Skin epidermis (tissue), 12 donors: ENCODE measurements at regions not wholly inside any gene's neighbourhood (a gene's known extent, or its start where the extent isn't known, plus 50 kb on each side); places are given as distances from the start of the nearest gene placed in this dataset.
"Not testable (repeated sequence)": the region's sequence is repeated elsewhere in the genome, so short reads cannot be mapped to it uniquely, and the experiment has no call there.

Experiments
- H3K27ac ChIP-seq, 21 experiments: fragments of 200-600 bp; sonication (generic) in 11 of 21; one replicate each; pipeline ENCODE4 v1.5.0; 2020; ENCODE audit warnings: mild to moderate bottlenecking in 3 of 21, inconsistent platforms in 2 of 21, moderate library complexity in 2 of 21
- H3K4me3 ChIP-seq, 7 experiments: fragments of 200-600 bp; sonication (generic) in 2 of 7; one replicate each; pipeline ENCODE4 v1.5.0; 2020; ENCODE audit warnings: inconsistent platforms in 2 of 7, mild to moderate bottlenecking in 2 of 7, moderate library complexity in 1 of 7

DNA sequence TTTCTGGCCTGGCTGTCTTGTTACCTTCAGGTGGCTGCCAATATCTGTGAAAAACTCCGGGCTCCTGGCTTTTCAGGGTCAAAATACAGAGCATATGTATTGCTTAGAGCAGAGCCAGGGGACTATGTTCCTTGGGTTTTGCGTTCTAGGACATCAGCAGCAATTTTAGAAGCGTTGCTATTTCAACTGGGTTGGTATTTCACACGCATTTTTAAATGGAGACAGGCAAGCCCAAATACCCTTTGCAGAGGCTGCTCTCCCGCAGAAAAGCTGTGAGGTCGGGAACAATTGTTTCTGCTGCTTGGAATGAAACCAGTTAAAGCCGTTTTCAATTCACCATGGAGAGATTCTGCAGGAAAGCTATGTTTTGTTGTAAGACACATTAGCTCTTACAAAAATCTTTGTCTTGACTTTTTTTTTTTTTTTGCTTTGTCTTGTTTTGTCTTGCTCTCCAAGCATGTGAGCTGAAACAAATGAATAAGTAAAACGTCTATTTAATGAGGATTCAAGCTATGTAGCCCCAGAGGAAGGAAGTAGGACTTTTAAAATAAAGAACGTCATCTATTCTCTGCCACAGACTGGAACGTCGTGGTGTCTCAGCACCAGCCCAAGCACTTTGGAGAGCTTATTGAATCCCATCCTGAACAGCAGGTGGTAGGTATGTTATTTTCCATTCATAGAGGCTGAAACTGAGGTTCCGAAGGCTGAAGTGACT lies 181.0 kb upstream of the TBX3 start:
- H3K4me3 ChIP-seq: no peak overlapping the region
- H3K27ac ChIP-seq: no peak overlapping the region

DNA sequence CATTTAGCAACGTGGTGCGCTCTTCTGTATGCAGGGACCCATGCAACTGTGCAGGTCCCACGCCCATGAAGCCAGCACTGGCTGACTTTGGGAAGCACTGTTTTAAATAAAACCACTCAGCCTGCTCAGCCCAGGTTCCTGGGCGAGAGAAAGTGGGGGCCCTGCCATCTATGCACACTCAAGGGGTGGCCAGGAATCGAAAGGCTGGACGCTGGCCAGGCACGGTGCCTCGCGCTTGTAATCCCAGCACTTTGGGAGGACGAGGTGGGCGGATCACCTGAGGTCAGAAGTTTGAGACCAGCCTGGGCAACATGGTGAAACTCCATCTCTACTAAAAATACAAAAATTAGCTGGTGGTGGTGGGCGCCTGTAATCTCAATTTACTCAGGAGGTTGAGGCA lies 179.9 kb upstream of the TBX3 start:
- no peak overlapping the region for H3K4me3 ChIP-seq
- no peak overlapping the region for H3K27ac ChIP-seq

- H3K4me3 ChIP-seq: no peak overlapping the region
- H3K27ac ChIP-seq: no peak overlapping the region
Observed at GRCh38 chr12:114860969-114861368, 177.0 kb upstream of the TBX3 start.

DNA sequence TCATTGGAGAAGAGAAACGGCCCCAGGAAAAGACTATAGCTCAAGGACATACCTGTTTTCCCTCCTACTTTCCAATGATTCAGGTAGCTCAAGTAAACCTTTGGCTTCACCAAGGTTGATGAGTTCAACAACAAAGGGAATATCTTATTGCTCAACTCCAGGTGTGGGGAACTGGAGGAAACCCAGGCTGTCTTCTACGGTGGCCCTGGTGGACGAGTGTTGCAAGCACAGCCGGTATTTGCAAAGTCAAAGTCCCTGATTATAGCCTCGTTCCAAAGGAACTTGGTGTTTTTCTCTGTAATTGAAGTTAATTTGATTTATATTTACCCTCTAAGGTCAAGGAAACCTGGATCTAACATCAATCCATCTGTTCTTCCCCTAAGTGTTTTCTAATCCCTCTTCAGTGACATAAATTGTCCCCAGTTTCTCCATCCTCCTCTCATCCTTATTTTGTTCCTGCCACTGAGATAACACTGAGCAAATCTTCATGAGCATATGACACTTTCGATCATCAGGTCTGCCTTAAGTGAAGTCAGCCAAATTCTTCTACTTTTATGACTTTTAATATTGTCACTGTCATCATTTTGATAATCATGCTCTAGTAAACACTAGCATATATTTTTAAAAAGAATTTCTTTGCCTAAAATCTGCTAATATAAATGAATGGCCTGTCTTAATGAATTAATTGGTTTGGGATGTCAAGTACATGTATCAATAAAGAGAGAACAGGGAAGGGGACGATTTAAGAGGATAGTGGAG lies 174.6 kb upstream of the TBX3 start:
- no peak overlapping the region for H3K4me3 ChIP-seq

DNA sequence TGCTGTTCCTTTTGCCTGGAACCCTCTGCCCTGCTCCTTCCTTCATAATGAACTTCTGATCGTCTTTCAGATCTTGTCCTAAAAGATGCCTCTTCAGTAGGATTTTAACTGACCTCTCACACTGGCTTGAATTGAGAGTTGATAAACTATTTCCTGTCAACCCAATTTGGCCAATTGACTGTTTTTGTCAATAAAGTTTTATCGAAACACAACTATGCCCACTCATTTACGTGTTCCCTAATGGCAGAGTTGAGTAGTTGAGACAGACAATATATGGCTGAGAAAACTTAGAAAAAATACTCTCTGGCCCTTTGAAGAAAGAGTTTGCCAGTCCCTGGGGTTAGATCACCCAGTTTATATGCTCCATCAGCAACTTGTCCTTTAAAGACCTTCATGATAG lies 171.7 kb upstream of the TBX3 start:
- no peak overlapping the region for H3K27ac ChIP-seq

More for the DNA sequence above, 174.6 kb upstream of the TBX3 start:
- no peak overlapping the region for H3K27ac ChIP-seq

DNA sequence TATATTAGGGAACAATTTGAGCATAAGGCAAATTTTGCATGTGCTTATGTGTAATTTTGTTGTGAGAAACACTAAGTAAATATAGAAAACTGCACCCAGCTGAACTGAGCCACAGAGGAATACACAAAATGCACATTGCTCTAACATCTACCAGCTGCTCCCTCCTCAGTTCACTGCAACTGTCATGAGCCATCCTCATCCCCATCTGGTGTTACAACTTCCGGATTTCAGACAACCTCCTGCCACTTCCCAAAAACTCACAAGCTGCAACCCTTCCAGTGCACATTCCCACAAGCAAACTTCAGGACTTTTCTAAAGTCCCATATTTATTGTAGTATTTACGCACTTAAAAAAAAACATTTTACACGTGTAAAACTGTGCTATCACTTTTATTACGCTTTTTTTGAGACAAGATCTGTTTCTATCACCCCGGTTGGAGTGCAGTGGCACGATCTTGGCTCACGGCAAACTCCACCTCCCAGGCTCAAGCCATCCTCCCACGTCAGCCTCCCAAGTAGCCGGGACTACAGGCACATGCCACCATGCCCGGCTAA lies 169.1 kb upstream of the TBX3 start:
- Histone ChIP-seq H3K4me3 (no peak overlapping the region), H3K27ac (no peak overlapping the region)

More for the DNA sequence above, 171.7 kb upstream of the TBX3 start:
- no peak overlapping the region for H3K4me3 ChIP-seq

- Histone ChIP-seq H3K27ac (no peak overlapping the region), H3K4me3 (no peak overlapping the region)
Observed at GRCh38 chr12:114851981-114852380, 168.0 kb upstream of the TBX3 start.

- Histone ChIP-seq H3K4me3 (no peak overlapping the region), H3K27ac (no peak overlapping the region)
Observed at GRCh38 chr12:114850661-114851275, 166.8 kb upstream of the TBX3 start.

- H3K4me3 ChIP-seq: no peak overlapping the region
Observed at GRCh38 chr12:114848666-114849065, 164.7 kb upstream of the TBX3 start.

GRCh38 chr12:114847441-114848035 lies 163.6 kb upstream of the TBX3 start:
- H3K27ac ChIP-seq: no peak overlapping the region
- H3K4me3 ChIP-seq: no peak overlapping the region

More at GRCh38 chr12:114848666-114849065, 164.7 kb upstream of the TBX3 start:
- no peak overlapping the region for H3K27ac ChIP-seq

- Histone ChIP-seq H3K4me3 (no peak overlapping the region), H3K27ac (no peak overlapping the region)
Observed at GRCh38 chr12:114846771-114847170, 162.8 kb upstream of the TBX3 start.

DNA sequence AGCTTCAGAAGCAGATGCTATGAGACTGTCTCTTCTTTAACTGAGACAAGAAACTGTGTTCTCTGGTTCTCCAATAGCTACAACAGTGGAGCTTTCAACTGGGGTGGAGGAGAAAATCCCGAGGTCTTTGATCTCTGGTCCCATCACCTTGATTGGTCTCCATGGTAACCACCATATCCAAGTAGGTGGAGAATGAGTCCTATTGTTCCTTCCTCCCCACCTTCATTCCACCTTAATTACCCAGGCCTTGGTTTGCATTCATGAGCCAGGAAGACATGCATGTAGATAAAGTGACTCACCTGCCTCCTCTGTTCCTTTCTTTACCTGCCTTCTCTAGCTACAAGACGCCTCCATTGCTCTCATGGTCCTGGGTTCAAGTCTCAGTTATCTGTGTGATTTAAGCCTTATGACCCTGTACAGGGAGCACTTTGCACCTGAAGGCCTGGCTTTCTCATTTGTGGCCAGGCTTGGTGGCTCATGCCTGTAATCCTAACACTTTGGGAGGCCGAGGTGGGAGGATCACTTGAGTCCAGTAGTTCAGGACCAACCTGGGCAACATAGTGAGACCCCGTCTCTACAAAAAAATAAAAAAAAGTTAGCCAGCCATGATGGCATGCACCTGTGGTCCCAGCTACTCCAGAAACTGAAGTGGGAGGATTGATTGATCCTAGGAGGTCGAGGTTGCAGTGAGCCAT lies 157.7 kb upstream of the TBX3 start:
- H3K4me3 ChIP-seq: no peak overlapping the region

DNA sequence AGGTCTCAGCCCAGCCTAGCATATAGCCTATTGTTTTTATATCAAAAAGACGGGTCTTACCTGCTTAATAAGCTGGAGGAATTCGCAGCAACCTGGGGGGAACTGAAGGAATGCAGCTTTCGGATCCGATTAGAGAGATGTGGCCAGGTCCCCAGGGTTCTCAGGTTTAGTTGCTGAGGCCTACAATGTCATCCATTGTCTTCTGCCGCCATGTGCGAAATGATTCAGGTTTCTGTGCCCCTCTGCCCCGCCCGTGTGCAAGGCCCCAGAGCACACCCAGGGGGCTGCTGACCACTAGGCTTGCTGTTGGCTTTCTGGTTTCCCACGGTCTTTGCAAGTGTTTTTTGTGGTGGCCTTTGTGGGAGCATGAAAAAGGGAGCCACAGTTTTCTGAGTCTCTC lies 154.5 kb upstream of the TBX3 start:
- H3K4me3 ChIP-seq: no peak overlapping the region
- H3K27ac ChIP-seq: no peak overlapping the region

More for the DNA sequence above, 157.7 kb upstream of the TBX3 start:
- no peak overlapping the region for H3K27ac ChIP-seq

DNA sequence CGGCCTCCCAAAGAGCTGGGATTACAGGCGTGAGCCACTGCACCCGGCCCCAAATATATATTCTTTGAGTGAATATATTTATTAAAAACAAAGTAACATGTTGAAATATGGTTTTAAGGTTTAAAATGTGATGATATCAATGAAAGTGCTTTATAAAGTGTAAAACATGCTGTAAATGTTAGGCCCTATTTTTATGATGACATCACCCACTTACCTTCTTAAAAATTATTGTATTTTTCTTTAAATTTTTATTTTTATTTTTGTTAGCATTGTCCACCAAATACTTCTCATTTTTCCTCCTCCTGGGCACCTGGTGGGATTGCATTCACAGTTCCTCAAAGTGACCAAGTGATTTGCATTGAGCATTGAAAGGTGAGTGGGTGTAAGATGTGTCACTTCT lies 152.6 kb upstream of the TBX3 start:
- no peak overlapping the region for H3K4me3 ChIP-seq

GRCh38 chr12:114835031-114835430 lies 151.1 kb upstream of the TBX3 start:
- no peak overlapping the region for H3K4me3 ChIP-seq
- H3K27ac ChIP-seq: no peak overlapping the region

More for the DNA sequence above, 152.6 kb upstream of the TBX3 start:
- no peak overlapping the region for H3K27ac ChIP-seq

DNA sequence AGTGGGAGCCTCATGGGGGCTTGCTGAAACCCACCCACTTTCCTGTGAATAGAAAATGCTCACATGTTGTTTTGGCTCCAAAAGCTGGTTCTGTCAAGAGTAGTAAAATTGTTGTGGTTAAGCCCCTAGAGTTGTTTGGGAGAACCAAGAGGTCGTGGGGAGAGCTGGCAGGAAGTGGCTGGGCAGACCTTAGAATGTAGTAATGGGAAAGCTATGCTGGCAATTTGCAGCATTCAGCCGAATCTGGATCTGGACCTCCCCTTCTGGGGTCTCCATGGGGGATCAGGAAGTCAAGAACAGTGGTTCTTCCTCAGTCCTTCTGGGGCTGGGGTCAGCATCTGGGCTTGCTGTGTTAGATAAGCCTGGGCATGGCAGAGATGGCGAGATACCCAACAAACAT lies 150.6 kb upstream of the TBX3 start:
- H3K4me3 ChIP-seq: no peak overlapping the region
- no peak overlapping the region for H3K27ac ChIP-seq

DNA sequence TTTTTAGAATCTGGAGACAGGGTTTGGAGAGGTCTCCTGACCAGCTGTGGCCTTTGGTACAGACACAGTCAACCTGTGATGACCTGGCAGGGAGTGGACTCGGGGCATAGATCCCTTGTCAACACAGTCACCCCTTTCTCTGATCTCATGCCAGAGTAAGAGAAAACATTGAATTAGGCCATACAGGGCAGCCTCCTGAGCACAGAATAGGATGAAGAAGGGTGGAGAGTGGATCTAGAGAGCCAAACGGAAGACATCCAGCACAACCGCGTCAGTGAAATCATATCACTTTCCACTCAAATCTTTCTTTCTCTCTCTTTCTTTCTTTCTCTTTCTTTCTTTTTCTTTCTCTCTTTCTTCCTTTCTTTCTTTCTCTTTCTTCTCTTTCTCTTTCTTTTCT lies 145.9 kb upstream of the TBX3 start:
- H3K27ac ChIP-seq: no peak overlapping the region
- H3K4me3 ChIP-seq: no peak overlapping the region

- not testable (repeated sequence) for H3K27ac ChIP-seq
Observed at GRCh38 chr12:114829244-114829643, 145.3 kb upstream of the TBX3 start.

GRCh38 chr12:114827461-114827860 lies 143.5 kb upstream of the TBX3 start:
- Histone ChIP-seq H3K27ac (no peak overlapping the region), H3K4me3 (no peak overlapping the region)

More at GRCh38 chr12:114829244-114829643, 145.3 kb upstream of the TBX3 start:
- H3K4me3 ChIP-seq: not testable (repeated sequence)

- Histone ChIP-seq H3K27ac (no peak overlapping the region), H3K4me3 (no peak overlapping the region)
Observed at GRCh38 chr12:114826244-114826643, 142.3 kb upstream of the TBX3 start.
